Endothelial cell of umbilical vein (primary cell): ENCODE measurements at regions not wholly inside any gene's neighbourhood (a gene's known extent, or its start where the extent isn't known, plus 50 kb on each side); places are given as distances from the start of the nearest gene placed in this dataset.

Experiments
- BruUV-seq: library from RNA; stranded (reverse); fragments of 400-500 nt; replicated peaks from 2 replicates; lab custom pipeline; 2021; lab: Mats Ljungman, UMichigan
- CTCF ChIA-PET: fragments of 300-600, 350-600 bp; sonication (Branson Sonifier 250); formaldehyde crosslinking; loops from one replicate; lab custom pipeline; 2021; ENCODE audit warnings: antibody characterized with exemption, inconsistent platforms; lab: Charles Lee
- POLR2A ChIA-PET: fragments of 300-600, 350-600 bp; sonication (Branson Sonifier 250); formaldehyde crosslinking; loops from one replicate; lab custom pipeline; 2021; ENCODE audit warnings: antibody characterized with exemption, inconsistent platforms; lab: Charles Lee
- DNase-seq: peaks from one replicate; pipeline ENCODE4 v3.0.0-alpha.2; 2011; ENCODE audit warnings: low read depth, low spot score
- FAIRE-seq: peaks from 2 replicates; lab custom pipeline; 2011; peaks lifted over from hg19 to GRCh38; lab: Jason Lieb, UNC
- H2AFZ ChIP-seq: 2 replicates; pipeline ENCODE4 v1.6.0; 2012; ENCODE audit warnings: low read depth, low read length, control low read depth, inconsistent platforms
- H3K27ac ChIP-seq: 2 replicates; pipeline ENCODE4 v1.5.1; 2011; ENCODE audit warnings: low read depth, mild to moderate bottlenecking, control low read depth, low read length, moderate library complexity; ENCODE audit not compliant: insufficient read depth
- H3K27me3 ChIP-seq, 2 experiments: 2 replicates each; pipeline versions ENCODE4 v1.6.0 to v1.6.1; 2011; ENCODE audit warnings: low read length in 2 of 2, mixed read lengths in 1 of 2; ENCODE audit not compliant: control insufficient read depth in 2 of 2, insufficient read depth in 2 of 2
- H3K36me3 ChIP-seq, 2 experiments: 2 replicates in 1 of 2; 3 replicates in 1 of 2; pipeline ENCODE4 v1.5.1; 2011; ENCODE audit warnings: low read length in 2 of 2, mild to moderate bottlenecking in 1 of 2, moderate library complexity in 1 of 2; ENCODE audit not compliant: control insufficient read depth in 2 of 2, insufficient read depth in 2 of 2; ENCODE audit errors: extremely low read depth in 1 of 2
- H3K4me1 ChIP-seq: 3 replicates; pipeline ENCODE4 v1.5.1; 2011; ENCODE audit warnings: mild to moderate bottlenecking, low read length; ENCODE audit not compliant: control insufficient read depth, insufficient read depth; ENCODE audit errors: extremely low read depth
- H3K4me2 ChIP-seq: 2 replicates; pipeline ENCODE4 v1.6.1; 2011; ENCODE audit warnings: low read length, control low read depth, mixed read lengths; ENCODE audit not compliant: insufficient read depth
- H3K4me3 ChIP-seq, 3 experiments: fragments of 200-600 bp in 1 of 3; sonication (generic), shearing (Covaris generic) in 1 of 3; replicated peaks in 1 of 3; 2 replicates each; pipeline ENCODE4 v1.5.1; 2011 to 2016; ENCODE audit warnings: control low read depth in 3 of 3, low read length in 3 of 3, mild to moderate bottlenecking in 2 of 3, inconsistent platforms in 1 of 3, low read depth in 1 of 3, moderate library complexity in 1 of 3; ENCODE audit not compliant: insufficient read depth in 1 of 3
- H3K79me2 ChIP-seq: 2 replicates; pipeline ENCODE4 v1.6.0; 2012; ENCODE audit warnings: low read length, inconsistent platforms; ENCODE audit not compliant: control insufficient read depth, insufficient read depth
- H3K9ac ChIP-seq: replicated peaks from 2 replicates; pipeline ENCODE3; 2011; ENCODE audit warnings: low read length, control low read depth; ENCODE audit not compliant: insufficient read depth; ENCODE audit errors: extremely low read depth
- H3K9me1 ChIP-seq: replicated peaks from 3 replicates; pipeline ENCODE4 v1.6.0; 2011; ENCODE audit warnings: mild to moderate bottlenecking, low read length; ENCODE audit not compliant: control insufficient read depth, insufficient read depth; ENCODE audit errors: extremely low read depth
- H3K9me3 ChIP-seq: replicated peaks from 2 replicates; pipeline ENCODE4 v1.5.1; 2012; ENCODE audit warnings: low read length, inconsistent platforms; ENCODE audit not compliant: control insufficient read depth, insufficient read depth
- H4K20me1 ChIP-seq: replicated peaks from 2 replicates; pipeline ENCODE3; 2011; ENCODE audit warnings: mild to moderate bottlenecking, low read length; ENCODE audit not compliant: control insufficient read depth, insufficient read depth; ENCODE audit errors: extremely low read depth
- EZH2 ChIP-seq: IDR thresholded peaks from 2 replicates; pipeline ENCODE4 v1.6.1; 2012; ENCODE audit warnings: borderline replicate concordance, low read depth, mild to moderate bottlenecking, moderate library complexity, low read length, inconsistent platforms; ENCODE audit not compliant: severe bottlenecking
- FOS ChIP-seq: IDR thresholded peaks from 2 replicates; pipeline ENCODE4 v1.6.1; 2011; ENCODE audit warnings: mild to moderate bottlenecking, low read length, moderate library complexity, borderline replicate concordance; ENCODE audit not compliant: insufficient read depth
- GATA2 ChIP-seq: IDR thresholded peaks from 2 replicates; pipeline ENCODE4 v1.7.0; 2011; ENCODE audit warnings: low read depth, mild to moderate bottlenecking, moderate library complexity, mixed read lengths, low read length; ENCODE audit not compliant: insufficient read length, insufficient read depth
- JUN ChIP-seq: IDR thresholded peaks from 2 replicates; pipeline ENCODE4 v1.6.1; 2011; ENCODE audit warnings: borderline replicate concordance, low read depth; ENCODE audit not compliant: insufficient read length, insufficient read depth
- MYC ChIP-seq: IDR thresholded peaks from one replicate; pipeline ENCODE4 v1.6.1; 2011; ENCODE audit warnings: mild to moderate bottlenecking, low read depth, low read length
- POLR2A ChIP-seq: IDR thresholded peaks from 2 replicates; pipeline ENCODE4 v1.6.1; 2012; ENCODE audit warnings: low read depth, mild to moderate bottlenecking, control low read depth, low read length
- POLR2AphosphoS5 ChIP-seq: IDR thresholded peaks from 2 replicates; pipeline ENCODE4 v1.6.1; 2012; ENCODE audit warnings: low read depth, mild to moderate bottlenecking, control low read depth, low read length, moderate library complexity; ENCODE audit not compliant: insufficient read depth
- dilution Hi-C: fragments of 300-500 bp; cut with MboI; formaldehyde crosslinking; loops from one replicate; pipeline ENCODE4 v1.15.0; 2019; ENCODE audit warnings: low sequenced_read_pairs; ENCODE audit not compliant: extremely low pct_ligation_motif_present
- intact Hi-C: fragments of 100-400 bp; cut with micrococcal nuclease; formaldehyde crosslinking; loops from one replicate; pipeline ENCODE4 v1.10.0; 2022
- TF ChIP-seq, protein P1 (sequence below), 2 donors: IDR thresholded peaks; 1 replicate in 1 of 2; 2 replicates in 1 of 2; pipeline ENCODE4 v1.5.1; 2011; ENCODE audit warnings: low read length in 2 of 2, mild to moderate bottlenecking in 2 of 2, moderate library complexity in 2 of 2, control low read depth in 1 of 2, inconsistent platforms in 1 of 2, low read depth in 1 of 2; ENCODE audit not compliant: insufficient read depth in 1 of 2; ENCODE audit errors: extremely low read depth in 1 of 2
- TF ChIP-seq, protein P2 (sequence below): IDR thresholded peaks from 2 replicates; pipeline ENCODE4 v1.6.1; 2011; ENCODE audit not compliant: insufficient read depth, insufficient read length

DNA sequence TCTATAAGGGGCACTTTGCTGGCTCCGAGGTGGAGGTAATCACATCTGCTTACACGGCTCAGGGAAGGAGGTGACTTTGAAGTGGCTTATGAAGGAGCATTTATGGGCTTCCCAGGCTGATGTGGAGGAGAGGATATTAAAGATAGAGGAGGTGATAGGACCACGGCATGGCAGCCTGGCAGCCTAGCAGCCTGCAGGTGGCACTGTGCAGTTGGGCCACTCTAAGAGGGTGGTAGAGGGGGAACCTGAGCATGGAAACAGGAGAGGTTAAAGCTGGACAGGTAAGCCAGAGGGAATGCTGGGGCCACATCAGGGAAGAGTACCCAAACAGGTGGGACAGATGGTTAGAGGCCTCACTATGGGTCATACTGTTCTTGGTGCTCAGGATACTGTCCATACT lies 375.0 kb downstream of the WDR72 start:
- DNase-seq: no peak
- ChIA-PET CTCF (no interaction called here), POLR2A (no interaction called here)
- no peak overlapping the region for H3K9ac ChIP-seq
- no peak for FAIRE-seq
- H3K4me2 ChIP-seq: no peak overlapping the region
- intact Hi-C loops: no loop called here
- no peaks in the 10 kb centered on the region for H3K27me3 ChIP-seq
- no peak overlapping the region for H3K4me3 ChIP-seq
- H4K20me1 ChIP-seq: no peaks in the 10 kb centered on the region
- no peaks in the 10 kb centered on the region for H3K79me2 ChIP-seq
- H2AFZ ChIP-seq: no peak overlapping the region
- dilution Hi-C loops: no loop called here
- H3K36me3 ChIP-seq: no peaks in the 10 kb centered on the region
- BruUV-seq: no TSS peak
- H3K4me1 ChIP-seq: no peaks in the 10 kb centered on the region
- peaks cover 2% of the 10 kb centered on the region for H3K9me3 ChIP-seq
- no peak overlapping the region for H3K27ac ChIP-seq
- no peaks in the 10 kb centered on the region for H3K9me1 ChIP-seq
- TF ChIP-seq EZH2 (no peak), POLR2A (no peak), POLR2AphosphoS5 (no peak), FOS (no peak), MYC (no peak), JUN (no peak), GATA2 (no peak)
- TF ChIP-seq, protein P1, sequence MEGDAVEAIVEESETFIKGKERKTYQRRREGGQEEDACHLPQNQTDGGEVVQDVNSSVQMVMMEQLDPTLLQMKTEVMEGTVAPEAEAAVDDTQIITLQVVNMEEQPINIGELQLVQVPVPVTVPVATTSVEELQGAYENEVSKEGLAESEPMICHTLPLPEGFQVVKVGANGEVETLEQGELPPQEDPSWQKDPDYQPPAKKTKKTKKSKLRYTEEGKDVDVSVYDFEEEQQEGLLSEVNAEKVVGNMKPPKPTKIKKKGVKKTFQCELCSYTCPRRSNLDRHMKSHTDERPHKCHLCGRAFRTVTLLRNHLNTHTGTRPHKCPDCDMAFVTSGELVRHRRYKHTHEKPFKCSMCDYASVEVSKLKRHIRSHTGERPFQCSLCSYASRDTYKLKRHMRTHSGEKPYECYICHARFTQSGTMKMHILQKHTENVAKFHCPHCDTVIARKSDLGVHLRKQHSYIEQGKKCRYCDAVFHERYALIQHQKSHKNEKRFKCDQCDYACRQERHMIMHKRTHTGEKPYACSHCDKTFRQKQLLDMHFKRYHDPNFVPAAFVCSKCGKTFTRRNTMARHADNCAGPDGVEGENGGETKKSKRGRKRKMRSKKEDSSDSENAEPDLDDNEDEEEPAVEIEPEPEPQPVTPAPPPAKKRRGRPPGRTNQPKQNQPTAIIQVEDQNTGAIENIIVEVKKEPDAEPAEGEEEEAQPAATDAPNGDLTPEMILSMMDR (IDR thresholded peaks at IDR 0.05; ENCODE audit: extremely low read depth in 1 of 2, insufficient read depth in 1 of 2, low read depth in 1 of 2, low read length in 2 of 2): no peak
- TF ChIP-seq, protein P2, sequence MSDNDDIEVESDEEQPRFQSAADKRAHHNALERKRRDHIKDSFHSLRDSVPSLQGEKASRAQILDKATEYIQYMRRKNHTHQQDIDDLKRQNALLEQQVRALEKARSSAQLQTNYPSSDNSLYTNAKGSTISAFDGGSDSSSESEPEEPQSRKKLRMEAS: no peak
